Thoracic aorta (tissue), 2 donors: ENCODE measurements at regions not wholly inside any gene's neighbourhood (a gene's known extent, or its start where the extent isn't known, plus 50 kb on each side); places are given as distances from the start of the nearest gene placed in this dataset.

ENCODE experiments used
- ATAC-seq: fragments of 150-250 bp; one replicate; pipeline ENCODE4 v1.8.0; 2017; ENCODE audit warnings: low read depth; ENCODE audit not compliant: insufficient number of reproducible peaks, low FRiP score
- DNase-seq: peaks from one replicate; pipeline ENCODE4 v3.0.0-alpha.2; 2020; ENCODE audit warnings: low spot score
- H3K27ac ChIP-seq, 2 donors: fragments of 200-600 bp; sonication (generic); 1 replicate in 1 of 2; 2 replicates in 1 of 2; pipeline ENCODE4 v1.5.1; 2016; ENCODE audit warnings: mild to moderate bottlenecking in 2 of 2, moderate library complexity in 2 of 2
- H3K27me3 ChIP-seq: fragments of 200-600 bp; sonication (generic); replicated peaks from 2 replicates; pipeline ENCODE4 v1.6.0; 2016; ENCODE audit warnings: mild to moderate bottlenecking; ENCODE audit not compliant: insufficient read depth
- H3K36me3 ChIP-seq: fragments of 200-600 bp; sonication (generic); one replicate; pipeline ENCODE4 v1.5.1; 2016
- H3K4me1 ChIP-seq, 2 donors: fragments of 200-600 bp; sonication (generic); 1 replicate in 1 of 2; 2 replicates in 1 of 2; pipeline versions ENCODE4 v1.5.1 to v1.6.0; 2016; ENCODE audit warnings: low read depth in 2 of 2, mild to moderate bottlenecking in 1 of 2; ENCODE audit not compliant: control insufficient read depth in 1 of 2
- H3K4me3 ChIP-seq: fragments of 200-600 bp; sonication (generic); 2 replicates; pipeline ENCODE4 v1.5.1; 2016; ENCODE audit warnings: mild to moderate bottlenecking
- H3K9me3 ChIP-seq: fragments of 200-600 bp; sonication (generic); 2 replicates; pipeline ENCODE4 v1.5.1; 2016
- TF ChIP-seq, protein P1 (sequence below): fragments of 200-600 bp; sonication (generic); IDR thresholded peaks from one replicate; pipeline ENCODE4 v1.5.1; 2019; ENCODE audit warnings: antibody characterized with exemption

DNA sequence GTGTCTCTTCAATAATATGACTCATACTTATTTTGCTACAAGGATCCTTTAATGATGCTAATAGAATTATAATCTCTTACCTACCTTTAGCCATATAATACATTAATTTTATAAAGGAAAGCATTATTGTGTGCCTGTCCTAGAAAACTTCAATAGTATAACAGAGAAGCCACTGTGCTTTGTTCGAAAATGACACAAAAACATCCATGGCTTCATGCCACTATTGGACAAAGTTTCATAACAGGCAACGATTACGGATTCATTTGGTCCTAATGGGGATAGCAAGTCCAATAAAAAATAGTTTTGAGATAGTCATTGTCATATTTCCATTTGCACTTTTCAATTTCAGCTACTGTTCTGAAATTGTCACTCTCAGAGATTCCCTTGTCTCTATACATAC lies 52.5 kb upstream of the CCDC150 start:
- ATAC-seq, result no peak
- H3K9me3 ChIP-seq, result no peaks in the 10 kb centered on the region
- peaks cover 0 to 6% of the 10 kb centered on the region in 2 donors for H3K4me1 ChIP-seq
- no peak overlapping the region for H3K4me3 ChIP-seq
- DNase-seq, result no peak
- no peaks in the 10 kb centered on the region for H3K36me3 ChIP-seq
- H3K27me3 ChIP-seq, result no peaks in the 10 kb centered on the region
- TF ChIP-seq, protein P1, sequence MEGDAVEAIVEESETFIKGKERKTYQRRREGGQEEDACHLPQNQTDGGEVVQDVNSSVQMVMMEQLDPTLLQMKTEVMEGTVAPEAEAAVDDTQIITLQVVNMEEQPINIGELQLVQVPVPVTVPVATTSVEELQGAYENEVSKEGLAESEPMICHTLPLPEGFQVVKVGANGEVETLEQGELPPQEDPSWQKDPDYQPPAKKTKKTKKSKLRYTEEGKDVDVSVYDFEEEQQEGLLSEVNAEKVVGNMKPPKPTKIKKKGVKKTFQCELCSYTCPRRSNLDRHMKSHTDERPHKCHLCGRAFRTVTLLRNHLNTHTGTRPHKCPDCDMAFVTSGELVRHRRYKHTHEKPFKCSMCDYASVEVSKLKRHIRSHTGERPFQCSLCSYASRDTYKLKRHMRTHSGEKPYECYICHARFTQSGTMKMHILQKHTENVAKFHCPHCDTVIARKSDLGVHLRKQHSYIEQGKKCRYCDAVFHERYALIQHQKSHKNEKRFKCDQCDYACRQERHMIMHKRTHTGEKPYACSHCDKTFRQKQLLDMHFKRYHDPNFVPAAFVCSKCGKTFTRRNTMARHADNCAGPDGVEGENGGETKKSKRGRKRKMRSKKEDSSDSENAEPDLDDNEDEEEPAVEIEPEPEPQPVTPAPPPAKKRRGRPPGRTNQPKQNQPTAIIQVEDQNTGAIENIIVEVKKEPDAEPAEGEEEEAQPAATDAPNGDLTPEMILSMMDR, result no peak
- no peak overlapping the region for H3K27ac ChIP-seq

DNA sequence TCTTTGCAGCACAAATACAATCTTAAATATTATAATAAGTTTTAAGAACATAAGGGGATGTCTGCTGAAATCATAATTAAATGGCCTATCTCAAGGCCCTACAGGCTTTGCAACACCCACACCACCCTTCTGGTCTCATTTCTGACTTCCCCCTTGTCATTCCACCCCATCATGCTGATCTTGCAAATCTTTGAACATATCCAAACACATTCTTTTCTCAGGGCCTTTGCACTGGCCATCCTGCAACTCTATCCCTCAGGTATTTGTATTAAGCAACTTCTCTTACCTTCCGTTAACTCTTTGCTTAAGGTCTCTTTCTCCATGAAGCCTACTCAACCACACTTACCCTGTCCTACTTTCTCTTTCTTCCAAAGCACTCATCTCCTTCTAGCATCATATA lies 51.8 kb upstream of the CCDC150 start:
- Histone ChIP-seq H3K36me3 (no peaks in the 10 kb centered on the region), H3K4me1 (peaks cover 0 to 9% of the 10 kb centered on the region in 2 donors), H3K4me3 (no peak overlapping the region), H3K9me3 (no peaks in the 10 kb centered on the region), H3K27me3 (no peaks in the 10 kb centered on the region), H3K27ac (no peak overlapping the region)
- no peak for DNase-seq
- no peak for ATAC-seq
- TF ChIP-seq, protein P1, result no peak

DNA sequence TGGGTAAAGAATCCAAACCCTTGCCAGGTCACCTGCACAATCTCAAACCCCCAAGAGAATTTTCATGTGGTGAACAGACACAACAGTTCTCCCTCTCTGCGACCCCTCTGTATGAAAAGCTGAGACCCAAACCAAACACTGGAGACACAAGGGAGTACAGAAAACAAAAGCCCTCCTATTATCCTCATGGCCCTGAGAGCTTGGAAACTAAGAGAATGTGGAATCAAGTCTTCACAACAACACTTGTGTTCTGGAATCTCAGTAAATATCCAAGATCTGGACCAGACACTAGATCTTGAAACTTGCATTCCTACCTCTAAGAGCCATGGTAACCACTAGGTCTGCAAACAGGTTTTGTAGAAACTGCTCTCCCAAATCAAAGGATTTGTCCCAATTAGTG lies 50.1 kb upstream of the CCDC150 start:
- Histone ChIP-seq H3K27ac (no peak overlapping the region), H3K36me3 (no peaks in the 10 kb centered on the region), H3K4me3 (no peak overlapping the region), H3K27me3 (no peaks in the 10 kb centered on the region), H3K4me1 (peaks cover 0 to 9% of the 10 kb centered on the region in 2 donors), H3K9me3 (no peaks in the 10 kb centered on the region)
- no peak for ATAC-seq
- TF ChIP-seq, protein P1, result no peak
- no peak for DNase-seq
